HEK293 (cell line): ENCODE measurements at regions not wholly inside any gene's neighbourhood (a gene's known extent, or its start where the extent isn't known, plus 50 kb on each side); places are given as distances from the start of the nearest gene placed in this dataset.
A peak's percentile ranks its signal among the peaks of the same experiment; 100 is the strongest.

ENCODE experiments used
- CTCF ChIA-PET: fragments of 350-600 bp; formaldehyde crosslinking; extraction: SDS; loops from one replicate; lab custom pipeline; 2021; ENCODE audit warnings: antibody characterized with exemption; lab: Yijun Ruan, JAX
- POLR2A ChIA-PET: fragments of 300-600 bp; formaldehyde crosslinking; extraction: SDS; loops from one replicate; lab custom pipeline; 2020; ENCODE audit warnings: antibody characterized with exemption, inconsistent platforms; lab: Yijun Ruan, JAX
- H3K27ac ChIP-seq: fragments of 200-500 bp; sonication (Bioruptor generic); 2 replicates; pipeline ENCODE4 v1.5.1; 2014; ENCODE audit warnings: low read depth, low read length, control low read depth, inconsistent platforms; ENCODE audit errors: extremely low read depth
- H3K36me3 ChIP-seq, 2 experiments: fragments of 200-500 bp in 1 of 2; sonication (Bioruptor generic) in 1 of 2; 1 replicate in 1 of 2; 2 replicates in 1 of 2; pipeline ENCODE4 v1.5.1; 2014 to 2017; ENCODE audit warnings: inconsistent platforms in 2 of 2, low read length in 2 of 2; ENCODE audit not compliant: control insufficient read depth in 2 of 2, insufficient read depth in 1 of 2
- H3K4me1 ChIP-seq: fragments of 200-500 bp; sonication (Bioruptor generic); 2 replicates; pipeline ENCODE4 v1.5.1; 2014; ENCODE audit warnings: mild to moderate bottlenecking, low read length, inconsistent platforms; ENCODE audit not compliant: control insufficient read depth, insufficient read depth
- H3K4me3 ChIP-seq: 2 replicates; pipeline ENCODE4 v1.5.1; 2011; ENCODE audit warnings: low read depth, mild to moderate bottlenecking, control low read depth, low read length, moderate library complexity
- H3K9me3 ChIP-seq: fragments of 200-500 bp; sonication (Bioruptor generic); 2 replicates; pipeline ENCODE4 v1.5.1; 2014; ENCODE audit warnings: low read depth, low read length, inconsistent platforms; ENCODE audit not compliant: control insufficient read depth, insufficient read depth
- HIC1 ChIP-seq: fragments of 450-650 bp; formaldehyde crosslinking; IDR thresholded peaks from 2 replicates; pipeline ENCODE4 v1.5.1; 2016; ENCODE audit warnings: missing biosample characterization, missing genetic modification characterization
- MZF1 ChIP-seq: fragments of 450-650 bp; formaldehyde crosslinking; IDR thresholded peaks from 2 replicates; pipeline ENCODE4 v1.5.1; 2017; ENCODE audit warnings: missing biosample characterization, missing genetic modification characterization, borderline replicate concordance
- SETDB1 ChIP-seq: IDR thresholded peaks from one replicate; pipeline ENCODE4 v1.6.1; 2017; ENCODE audit warnings: mild to moderate bottlenecking, low read length, moderate library complexity, mixed read lengths; ENCODE audit not compliant: insufficient read length
- TRIM28 ChIP-seq: IDR thresholded peaks from 2 replicates; pipeline ENCODE4 v1.6.1; 2011; ENCODE audit warnings: low read length, control low read depth, borderline replicate concordance
- ZFP3 ChIP-seq: fragments of 450-650 bp; formaldehyde crosslinking; IDR thresholded peaks from 2 replicates; pipeline ENCODE4 v1.5.1; 2016; ENCODE audit warnings: low read depth, missing biosample characterization, missing genetic modification characterization
- ZNF10 ChIP-seq: fragments of 450-650 bp; formaldehyde crosslinking; IDR thresholded peaks from 2 replicates; pipeline ENCODE4 v1.5.1; 2017; ENCODE audit warnings: missing biosample characterization, missing genetic modification characterization
- ZNF169 ChIP-seq: fragments of 450-650 bp; formaldehyde crosslinking; IDR thresholded peaks from 2 replicates; pipeline ENCODE4 v1.5.1; 2016; ENCODE audit warnings: missing biosample characterization, missing genetic modification characterization
- ZNF214 ChIP-seq: fragments of 450-650 bp; formaldehyde crosslinking; IDR thresholded peaks from 2 replicates; pipeline ENCODE4 v1.5.1; 2017; ENCODE audit warnings: missing biosample characterization, mild to moderate bottlenecking, missing genetic modification characterization, borderline replicate concordance
- ZNF239 ChIP-seq: fragments of 450-650 bp; formaldehyde crosslinking; IDR thresholded peaks from 2 replicates; pipeline ENCODE4 v1.5.1; 2016; ENCODE audit warnings: missing biosample characterization, missing genetic modification characterization
- ZNF341 ChIP-seq: fragments of 450-650 bp; formaldehyde crosslinking; IDR thresholded peaks from 2 replicates; pipeline ENCODE4; 2016; ENCODE audit warnings: low read depth, missing biosample characterization, missing genetic modification characterization
- ZNF76 ChIP-seq: fragments of 450-650 bp; formaldehyde crosslinking; IDR thresholded peaks from 2 replicates; pipeline ENCODE4; 2016; ENCODE audit warnings: low read depth, missing biosample characterization, missing genetic modification characterization, borderline replicate concordance
- TF ChIP-seq, protein P1 (sequence below): fragments of 450-650 bp; formaldehyde crosslinking; IDR thresholded peaks from 2 replicates; pipeline ENCODE4 v1.5.1; 2017; ENCODE audit warnings: missing biosample characterization, missing genetic modification characterization
- TF ChIP-seq, protein P2 (sequence below): fragments of 450-650 bp; formaldehyde crosslinking; IDR thresholded peaks from 2 replicates; pipeline ENCODE4 v1.5.1; 2016; ENCODE audit warnings: missing biosample characterization, missing genetic modification characterization

DNA sequence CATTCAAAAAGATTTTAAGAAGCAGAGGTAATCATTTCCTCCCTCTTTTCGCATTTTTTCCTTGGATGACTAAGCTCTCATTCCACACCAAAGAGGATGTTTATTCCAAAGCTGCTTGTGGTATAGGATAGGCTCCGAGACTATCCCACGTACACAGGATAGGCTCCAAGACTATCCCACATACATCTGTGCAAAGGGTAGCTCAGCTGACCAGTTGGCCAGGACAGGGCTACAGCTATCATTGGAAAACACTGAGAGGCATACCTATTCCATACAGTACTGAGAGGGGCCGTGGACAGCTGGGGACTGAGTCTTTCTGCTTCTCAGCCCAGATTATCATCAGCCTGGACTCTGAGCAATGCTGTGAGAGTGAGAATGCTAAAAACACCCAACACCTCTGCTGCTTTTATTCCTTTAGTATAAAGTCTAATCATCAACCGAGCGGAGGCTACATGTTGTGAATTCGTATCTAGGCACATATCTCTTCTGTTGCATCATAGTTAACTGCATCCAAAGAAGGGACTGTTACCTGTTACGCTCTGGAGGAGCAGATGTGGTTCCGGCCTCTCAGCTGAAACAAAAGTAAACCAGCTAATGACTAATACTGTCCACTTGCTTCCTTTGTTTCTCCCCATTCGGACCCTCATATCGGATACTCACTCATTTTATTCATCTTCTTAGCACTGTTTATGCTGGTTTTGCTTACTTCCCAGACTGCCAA is 141.0 kb downstream of the TNFSF18 start:
- no peak for TF ChIP-seq ZNF239 (tag by site-specific recombination)
- CTCF ChIA-PET: interaction anchor here (1.3 kb wide), 1 partner anchor 292 kb away, joined by 3 read pairs; no protein-coding TSS in a partner anchor
- POLR2A ChIA-PET: no interaction called here

DNA sequence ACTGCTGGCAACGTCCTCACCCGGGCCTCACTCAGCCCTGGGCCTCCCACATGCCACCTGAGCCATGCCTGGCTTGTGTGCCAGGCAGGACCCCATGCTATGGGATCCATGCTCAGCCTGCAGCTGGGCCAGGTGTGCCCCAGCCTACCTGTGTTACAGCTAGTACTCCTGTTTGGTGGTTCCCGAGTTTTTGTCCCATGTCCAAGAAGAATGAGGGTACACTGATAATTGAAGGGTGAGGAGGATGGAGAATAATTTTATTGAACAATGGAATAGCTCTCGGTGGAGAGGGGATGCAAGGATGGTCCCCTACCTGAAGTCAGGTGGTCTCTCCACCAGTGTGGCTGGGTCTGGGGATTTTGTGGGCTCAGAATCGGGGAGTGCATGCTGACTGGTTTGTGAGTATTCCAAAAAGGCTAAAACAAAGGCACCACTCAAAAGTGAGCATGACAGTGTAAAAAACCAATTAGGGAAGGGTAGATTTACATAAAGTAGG is 137.9 kb downstream of the TNFSF18 start:
- H3K4me3 ChIP-seq: no peak overlapping the region
- TF ChIP-seq ZNF76 (tag by site-specific recombination): no peak
- TF ChIP-seq TRIM28: peak; percentile 54; the same call in 1 of the 2 replicates
- peak; percentile 92 for TF ChIP-seq SETDB1
- no peaks in the 10 kb centered on the region for H3K36me3 ChIP-seq
- CTCF ChIA-PET: no interaction called here
- no peaks in the 10 kb centered on the region for H3K9me3 ChIP-seq
- no peaks in the 10 kb centered on the region for H3K4me1 ChIP-seq
- POLR2A ChIA-PET: no interaction called here
- H3K27ac ChIP-seq: no peak overlapping the region

More for the DNA sequence above, 141.0 kb downstream of the TNFSF18 start:
- Histone ChIP-seq H3K4me1 (no peaks in the 10 kb centered on the region), H3K27ac (no peak overlapping the region), H3K36me3 (no peaks in the 10 kb centered on the region), H3K9me3 (no peaks in the 10 kb centered on the region), H3K4me3 (no peak overlapping the region)

DNA sequence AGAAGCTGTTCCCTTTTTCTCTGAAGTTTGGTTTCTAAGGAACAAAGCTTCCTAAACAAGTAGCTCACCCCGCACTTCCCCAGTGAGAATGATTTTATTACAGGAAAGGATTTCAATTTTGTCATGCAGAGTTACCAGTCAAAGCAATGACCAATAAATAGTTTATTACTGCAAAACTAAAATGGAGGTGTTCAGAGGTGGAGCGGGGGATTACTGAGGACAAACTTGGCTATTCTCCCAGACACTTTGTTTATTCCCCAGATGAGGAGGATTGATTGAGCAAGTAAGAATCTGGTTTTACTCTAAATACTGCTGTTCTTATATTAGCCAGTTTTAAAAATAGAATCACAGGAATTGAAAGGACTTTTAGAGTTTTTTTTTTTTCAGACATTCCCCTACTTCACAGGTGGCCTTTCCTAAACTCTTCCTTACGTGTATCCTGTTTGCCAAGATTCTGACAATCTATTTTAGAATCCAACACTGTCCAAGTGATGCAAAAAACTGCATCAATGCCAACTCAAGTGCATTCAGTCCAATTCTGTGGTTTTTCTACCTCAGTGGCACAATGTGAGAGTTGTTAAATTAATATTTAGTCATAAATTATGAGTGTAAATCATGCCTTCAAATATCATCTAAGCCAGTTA is 136.1 kb downstream of the TNFSF18 start:
- Histone ChIP-seq H3K4me1 (no peaks in the 10 kb centered on the region), H3K27ac (no peak overlapping the region)
- POLR2A ChIA-PET: no interaction called here
- TF ChIP-seq ZFP3 (tag by site-specific recombination) (no peak), ZNF10 (tag by site-specific recombination) (no peak), MZF1 (tag by site-specific recombination) (peak; percentile 87; the same call in 1 of the 2 replicates)
- TF ChIP-seq, protein P1, sequence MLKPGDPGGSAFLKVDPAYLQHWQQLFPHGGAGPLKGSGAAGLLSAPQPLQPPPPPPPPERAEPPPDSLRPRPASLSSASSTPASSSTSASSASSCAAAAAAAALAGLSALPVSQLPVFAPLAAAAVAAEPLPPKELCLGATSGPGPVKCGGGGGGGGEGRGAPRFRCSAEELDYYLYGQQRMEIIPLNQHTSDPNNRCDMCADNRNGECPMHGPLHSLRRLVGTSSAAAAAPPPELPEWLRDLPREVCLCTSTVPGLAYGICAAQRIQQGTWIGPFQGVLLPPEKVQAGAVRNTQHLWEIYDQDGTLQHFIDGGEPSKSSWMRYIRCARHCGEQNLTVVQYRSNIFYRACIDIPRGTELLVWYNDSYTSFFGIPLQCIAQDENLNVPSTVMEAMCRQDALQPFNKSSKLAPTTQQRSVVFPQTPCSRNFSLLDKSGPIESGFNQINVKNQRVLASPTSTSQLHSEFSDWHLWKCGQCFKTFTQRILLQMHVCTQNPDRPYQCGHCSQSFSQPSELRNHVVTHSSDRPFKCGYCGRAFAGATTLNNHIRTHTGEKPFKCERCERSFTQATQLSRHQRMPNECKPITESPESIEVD (tag by site-specific recombination): 0 out of 2 replicates have a peak, but pooled peaks have one; percentile 16
- TF ChIP-seq, protein P2, sequence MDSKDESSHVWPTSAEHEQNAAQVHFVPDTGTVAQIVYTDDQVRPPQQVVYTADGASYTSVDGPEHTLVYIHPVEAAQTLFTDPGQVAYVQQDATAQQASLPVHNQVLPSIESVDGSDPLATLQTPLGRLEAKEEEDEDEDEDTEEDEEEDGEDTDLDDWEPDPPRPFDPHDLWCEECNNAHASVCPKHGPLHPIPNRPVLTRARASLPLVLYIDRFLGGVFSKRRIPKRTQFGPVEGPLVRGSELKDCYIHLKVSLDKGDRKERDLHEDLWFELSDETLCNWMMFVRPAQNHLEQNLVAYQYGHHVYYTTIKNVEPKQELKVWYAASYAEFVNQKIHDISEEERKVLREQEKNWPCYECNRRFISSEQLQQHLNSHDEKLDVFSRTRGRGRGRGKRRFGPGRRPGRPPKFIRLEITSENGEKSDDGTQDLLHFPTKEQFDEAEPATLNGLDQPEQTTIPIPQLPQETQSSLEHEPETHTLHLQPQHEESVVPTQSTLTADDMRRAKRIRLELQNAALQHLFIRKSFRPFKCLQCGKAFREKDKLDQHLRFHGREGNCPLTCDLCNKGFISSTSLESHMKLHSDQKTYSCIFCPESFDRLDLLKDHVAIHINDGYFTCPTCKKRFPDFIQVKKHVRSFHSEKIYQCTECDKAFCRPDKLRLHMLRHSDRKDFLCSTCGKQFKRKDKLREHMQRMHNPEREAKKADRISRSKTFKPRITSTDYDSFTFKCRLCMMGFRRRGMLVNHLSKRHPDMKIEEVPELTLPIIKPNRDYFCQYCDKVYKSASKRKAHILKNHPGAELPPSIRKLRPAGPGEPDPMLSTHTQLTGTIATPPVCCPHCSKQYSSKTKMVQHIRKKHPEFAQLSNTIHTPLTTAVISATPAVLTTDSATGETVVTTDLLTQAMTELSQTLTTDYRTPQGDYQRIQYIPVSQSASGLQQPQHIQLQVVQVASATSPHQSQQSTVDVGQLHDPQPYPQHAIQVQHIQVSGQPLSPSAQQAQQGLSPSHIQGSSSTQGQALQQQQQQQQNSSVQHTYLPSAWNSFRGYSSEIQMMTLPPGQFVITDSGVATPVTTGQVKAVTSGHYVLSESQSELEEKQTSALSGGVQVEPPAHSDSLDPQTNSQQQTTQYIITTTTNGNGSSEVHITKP: peak; percentile 46
- TF ChIP-seq, all 188 proteins: peak for 3
- CTCF ChIA-PET: no interaction called here
- H3K36me3 ChIP-seq: no peaks in the 10 kb centered on the region
- no peak overlapping the region for H3K4me3 ChIP-seq
- no peaks in the 10 kb centered on the region for H3K9me3 ChIP-seq

DNA sequence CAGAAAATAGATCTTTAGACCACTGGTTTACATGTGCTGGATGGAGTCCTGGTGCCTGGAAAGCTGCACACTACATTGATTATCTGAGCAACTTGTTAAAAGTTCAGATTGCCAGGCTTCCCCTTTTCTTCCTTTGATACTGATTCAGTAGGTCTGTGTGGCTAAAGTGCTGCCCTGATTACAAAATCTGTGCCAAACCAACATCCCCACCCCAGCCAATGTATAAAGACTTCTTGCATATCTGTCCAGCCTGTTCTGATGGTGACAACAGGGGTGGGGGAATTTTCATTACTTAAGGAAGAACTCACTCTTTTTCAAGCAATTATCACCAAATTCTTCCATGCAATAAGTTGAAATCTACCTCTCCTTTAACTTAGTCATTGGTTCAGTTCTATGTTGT is 135.5 kb downstream of the TNFSF18 start:
- no peaks in the 10 kb centered on the region for H3K4me1 ChIP-seq
- ChIA-PET CTCF (no interaction called here), POLR2A (no interaction called here)
- H3K4me3 ChIP-seq: no peak overlapping the region
- no peaks in the 10 kb centered on the region for H3K36me3 ChIP-seq
- no peaks in the 10 kb centered on the region for H3K9me3 ChIP-seq
- no peak overlapping the region for H3K27ac ChIP-seq
- no peak for TF ChIP-seq ZNF169 (tag by site-specific recombination)
- no peak for TF ChIP-seq MZF1 (tag by site-specific recombination)
- no peak for TF ChIP-seq HIC1 (tag by site-specific recombination)
- TF ChIP-seq ZNF214 (tag by site-specific recombination): no peak
- TF ChIP-seq ZNF341 (tag by site-specific recombination): no peak
